MCF 10A (cell line): ENCODE measurements at regions not wholly inside any gene's neighbourhood (a gene's known extent, or its start where the extent isn't known, plus 50 kb on each side); places are given as distances from the start of the nearest gene placed in this dataset.

Experiments used
- BruUV-seq: library from RNA; stranded (reverse); fragments of 400-500 nt; replicated peaks from 2 replicates; lab custom pipeline; 2021; lab: Mats Ljungman, UMichigan
- CTCF ChIA-PET: fragments of 300-600 bp; sonication (Branson Sonifier 250); formaldehyde crosslinking; extraction: SDS; loops from one replicate; lab custom pipeline; 2021; ENCODE audit warnings: antibody characterized with exemption, inconsistent platforms; lab: Yijun Ruan, JAX
- POLR2A ChIA-PET: fragments of 300-600, 350-650 bp; sonication (Branson Sonifier 250); formaldehyde crosslinking; extraction: SDS; loops from one replicate; lab custom pipeline; 2020; ENCODE audit warnings: antibody characterized with exemption, inconsistent platforms; lab: Yijun Ruan, JAX
- DNase-seq: peaks from one replicate; pipeline ENCODE4 v3.0.0-alpha.2; 2018; ENCODE audit not compliant: unreplicated experiment
- H3K27ac Mint-ChIP-seq: one replicate; pipeline ENCODE4 v1.8.0; 2022; ENCODE audit warnings: mild to moderate bottlenecking, low read depth, mixed read lengths; ENCODE audit not compliant: unreplicated experiment
- H3K27me3 Mint-ChIP-seq: one replicate; pipeline ENCODE4 v1.8.0; 2022; ENCODE audit warnings: mixed read lengths; ENCODE audit not compliant: insufficient read depth, unreplicated experiment
- H3K36me3 Mint-ChIP-seq: one replicate; pipeline ENCODE4 v1.8.0; 2022; ENCODE audit warnings: mild to moderate bottlenecking, moderate library complexity, mixed read lengths; ENCODE audit not compliant: insufficient read depth, unreplicated experiment
- H3K4me1 Mint-ChIP-seq: one replicate; pipeline ENCODE4 v1.8.0; 2022; ENCODE audit warnings: mixed read lengths; ENCODE audit not compliant: insufficient read depth, unreplicated experiment
- H3K4me3 Mint-ChIP-seq: one replicate; pipeline ENCODE4 v1.8.0; 2022; ENCODE audit warnings: mild to moderate bottlenecking, moderate library complexity, mixed read lengths; ENCODE audit not compliant: unreplicated experiment
- H3K9me3 Mint-ChIP-seq: one replicate; pipeline ENCODE4 v1.8.0; 2022; ENCODE audit warnings: mixed read lengths; ENCODE audit not compliant: unreplicated experiment
- intact Hi-C: fragments of 100-400 bp; cut with micrococcal nuclease; formaldehyde crosslinking; loops from 2 replicates; pipeline ENCODE4 v1.14.1; 2022
- TF ChIP-seq, protein P1 (sequence below): fragments of 200-600 bp; IDR thresholded peaks from one replicate; pipeline ENCODE4 v1.8.0; 2022; ENCODE audit warnings: antibody characterized with exemption, mild to moderate bottlenecking; ENCODE audit not compliant: unreplicated experiment

GRCh38 chr14:54117396-54117795, 160.8 kb upstream of the BMP4 start:
- H3K27me3 Mint-ChIP-seq = no peaks in the 10 kb centered on the region
- POLR2A ChIA-PET = interaction anchor here (1.0 to 2.4 kb wide), 3 partner anchors 9 to 16 kb away, joined by 4 to 8 read pairs (median 5); no protein-coding TSS in a partner anchor
- peaks cover 14% of the 10 kb centered on the region for H3K4me1 Mint-ChIP-seq
- CTCF ChIA-PET = interaction anchor here (0.7 kb wide), 1 partner anchor 222 kb away, joined by 3 read pairs; no protein-coding TSS in a partner anchor
- no peak overlapping the region for H3K27ac Mint-ChIP-seq
- intact Hi-C loops = no loop called here
- BruUV-seq = no TSS peak
- no peaks in the 10 kb centered on the region for H3K9me3 Mint-ChIP-seq
- TF ChIP-seq, protein P1, sequence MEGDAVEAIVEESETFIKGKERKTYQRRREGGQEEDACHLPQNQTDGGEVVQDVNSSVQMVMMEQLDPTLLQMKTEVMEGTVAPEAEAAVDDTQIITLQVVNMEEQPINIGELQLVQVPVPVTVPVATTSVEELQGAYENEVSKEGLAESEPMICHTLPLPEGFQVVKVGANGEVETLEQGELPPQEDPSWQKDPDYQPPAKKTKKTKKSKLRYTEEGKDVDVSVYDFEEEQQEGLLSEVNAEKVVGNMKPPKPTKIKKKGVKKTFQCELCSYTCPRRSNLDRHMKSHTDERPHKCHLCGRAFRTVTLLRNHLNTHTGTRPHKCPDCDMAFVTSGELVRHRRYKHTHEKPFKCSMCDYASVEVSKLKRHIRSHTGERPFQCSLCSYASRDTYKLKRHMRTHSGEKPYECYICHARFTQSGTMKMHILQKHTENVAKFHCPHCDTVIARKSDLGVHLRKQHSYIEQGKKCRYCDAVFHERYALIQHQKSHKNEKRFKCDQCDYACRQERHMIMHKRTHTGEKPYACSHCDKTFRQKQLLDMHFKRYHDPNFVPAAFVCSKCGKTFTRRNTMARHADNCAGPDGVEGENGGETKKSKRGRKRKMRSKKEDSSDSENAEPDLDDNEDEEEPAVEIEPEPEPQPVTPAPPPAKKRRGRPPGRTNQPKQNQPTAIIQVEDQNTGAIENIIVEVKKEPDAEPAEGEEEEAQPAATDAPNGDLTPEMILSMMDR = no peak
- H3K36me3 Mint-ChIP-seq = no peaks in the 10 kb centered on the region
- H3K4me3 Mint-ChIP-seq = no peak overlapping the region
- no peak for DNase-seq

DNA sequence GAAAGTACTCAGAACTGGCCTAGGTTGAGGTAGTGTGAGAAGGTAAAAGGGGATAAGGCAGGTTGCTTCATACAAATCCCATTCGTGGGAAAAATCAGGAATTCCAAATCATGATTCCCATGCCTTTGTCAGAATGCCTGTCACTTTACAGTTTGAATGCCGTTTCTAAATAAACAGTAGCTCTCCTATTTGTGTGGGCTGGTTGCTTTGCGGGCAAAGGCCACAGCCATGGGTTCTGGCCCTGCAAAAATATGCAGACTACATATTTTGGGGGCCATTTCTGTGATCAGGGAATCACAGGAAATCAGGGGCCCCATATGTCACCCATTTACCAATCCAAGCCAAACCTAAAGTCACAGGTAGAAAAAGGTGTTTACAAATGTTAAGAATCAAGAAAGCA, 161.3 kb upstream of the BMP4 start:
- ChIA-PET CTCF (interaction anchor here (0.7 to 0.8 kb wide), 2 partner anchors 221 to 578 kb away, joined by 3 to 4 read pairs; no protein-coding TSS in a partner anchor), POLR2A (interaction anchor here (1.0 kb wide), 1 partner anchor 8 kb away, joined by 4 read pairs; no protein-coding TSS in a partner anchor)
- no peak overlapping the region for H3K4me3 Mint-ChIP-seq

DNA sequence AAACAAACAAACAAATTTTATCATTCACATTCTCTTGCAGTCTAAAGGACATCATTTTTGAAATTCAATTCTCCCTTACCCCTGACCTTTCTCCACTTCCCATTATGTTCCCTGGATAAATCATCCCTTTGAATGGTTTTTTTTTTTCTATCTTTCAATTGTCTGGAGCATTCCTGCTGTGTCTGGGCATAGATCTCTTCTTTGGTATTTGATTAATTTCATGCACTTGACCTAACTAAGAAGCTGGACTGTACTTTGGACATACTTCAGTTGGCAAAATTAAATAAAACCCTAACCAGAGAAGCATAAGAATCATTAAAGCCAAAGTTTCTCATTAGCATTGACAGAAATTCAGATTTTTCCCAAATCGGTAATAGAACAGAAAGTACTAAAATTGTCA, 163.6 kb upstream of the BMP4 start:
- no peak for DNase-seq
- peaks cover 8% of the 10 kb centered on the region for H3K9me3 Mint-ChIP-seq
- no peak overlapping the region for H3K4me3 Mint-ChIP-seq
- intact Hi-C loops = no loop called here
- H3K27me3 Mint-ChIP-seq = no peaks in the 10 kb centered on the region
- H3K27ac Mint-ChIP-seq = no peak overlapping the region
- H3K36me3 Mint-ChIP-seq = no peaks in the 10 kb centered on the region
- TF ChIP-seq, protein P1 = no peak
- no TSS peak for BruUV-seq
- POLR2A ChIA-PET = interaction anchor here (0.7 kb wide), 1 partner anchor 144 kb away, joined by 4 read pairs; no protein-coding TSS in a partner anchor
- peaks cover 14% of the 10 kb centered on the region for H3K4me1 Mint-ChIP-seq
- CTCF ChIA-PET = interaction anchor here (0.9 to 1.0 kb wide), 2 partner anchors 13 to 708 kb away, joined by 4 to 6 read pairs; no protein-coding TSS in a partner anchor

More for the DNA sequence above, 161.3 kb upstream of the BMP4 start:
- Mint-ChIP-seq H3K4me1 (peaks cover 14% of the 10 kb centered on the region), H3K9me3 (no peaks in the 10 kb centered on the region), H3K27me3 (no peaks in the 10 kb centered on the region), H3K36me3 (no peaks in the 10 kb centered on the region), H3K27ac (no peak overlapping the region)
- intact Hi-C loops = no loop called here
- DNase-seq = no peak
- BruUV-seq = no TSS peak
- TF ChIP-seq, protein P1 = no peak

GRCh38 chr14:54121466-54122027, 164.9 kb upstream of the BMP4 start:
- Mint-ChIP-seq H3K27ac (no peak overlapping the region), H3K9me3 (peaks cover 8% of the 10 kb centered on the region), H3K4me3 (no peak overlapping the region), H3K36me3 (no peaks in the 10 kb centered on the region), H3K27me3 (no peaks in the 10 kb centered on the region), H3K4me1 (peaks cover 7% of the 10 kb centered on the region)
- BruUV-seq = no TSS peak
- intact Hi-C loops = no loop called here
- CTCF ChIA-PET = interaction anchor here (0.9 kb wide), 1 partner anchor 12 kb away, joined by 6 read pairs; no protein-coding TSS in a partner anchor
- DNase-seq = no peak
- TF ChIP-seq, protein P1 = no peak
- POLR2A ChIA-PET = interaction anchor here (1.7 kb wide), 1 partner anchor 15 kb away, joined by 5 read pairs; no protein-coding TSS in a partner anchor
